ENCODE measurements at regions not wholly inside any gene's neighbourhood (a gene's known extent, or its start where the extent isn't known, plus 50 kb on each side); places are given as distances from the start of the nearest gene placed in this dataset.

DNA sequence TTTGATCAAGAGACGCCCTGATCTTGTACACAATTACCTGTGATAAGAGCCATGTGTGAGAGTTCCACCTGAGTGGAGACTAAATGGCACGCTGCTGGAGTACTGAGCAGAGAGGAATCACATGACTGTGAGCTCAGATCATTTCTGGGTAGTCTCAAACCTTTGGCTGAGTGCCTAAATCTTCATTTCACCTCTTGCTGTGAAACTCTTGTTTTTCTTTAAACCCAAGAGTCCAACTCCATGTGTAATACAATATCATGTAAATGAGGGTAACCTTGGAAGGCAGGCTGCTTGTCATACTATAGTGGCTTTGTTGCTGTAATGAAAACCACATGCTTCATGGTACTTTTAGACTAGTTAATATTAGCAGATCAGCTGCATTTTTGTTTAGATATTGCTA is 156.9 kb downstream of the CAND1 start:
- DNase-seq (ENCODE audit: low read depth in 2 of 2): no peak

DNA sequence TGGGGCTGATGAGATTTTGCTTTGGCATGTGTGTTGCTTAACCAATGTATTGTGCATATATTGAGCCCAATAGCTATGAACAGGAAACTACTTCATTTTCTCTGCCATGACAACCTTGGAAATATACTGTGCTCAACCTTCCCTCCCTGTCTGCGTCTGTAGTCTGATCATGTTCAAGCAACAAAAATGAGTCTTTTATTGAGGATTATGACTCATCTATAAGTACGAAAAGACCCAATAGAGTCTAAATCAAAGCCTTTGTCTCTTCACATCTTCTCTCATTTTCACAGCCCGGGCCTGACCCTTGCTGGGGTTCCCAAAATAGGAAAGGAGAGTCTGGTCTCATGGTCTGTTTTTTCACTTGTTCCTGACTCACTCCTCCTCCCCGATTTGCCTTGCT is 158.2 kb downstream of the CAND1 start:
- DNase-seq (ENCODE audit: low read depth in 2 of 2): no peak

DNA sequence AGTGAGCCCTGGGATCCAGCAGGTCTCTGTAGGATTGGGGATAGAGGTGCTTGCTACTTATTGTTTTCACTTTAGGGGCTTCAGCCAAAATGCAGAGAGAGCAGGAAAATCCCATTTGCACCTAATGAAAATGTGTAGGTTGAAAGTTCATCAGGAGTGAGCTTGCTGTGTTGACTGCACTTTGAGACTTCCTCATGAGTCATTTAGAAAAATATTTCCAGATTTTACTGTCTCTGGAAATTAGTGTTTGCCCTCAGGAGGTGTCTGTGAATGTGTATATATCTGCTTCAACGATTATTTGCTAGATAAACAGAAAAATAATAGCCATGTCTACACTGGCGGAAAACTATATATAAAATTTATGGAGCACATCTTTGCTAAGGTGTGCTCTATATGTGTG is 159.3 kb downstream of the CAND1 start:
- DNase-seq (ENCODE audit: low read depth in 2 of 2): no peak

DNA sequence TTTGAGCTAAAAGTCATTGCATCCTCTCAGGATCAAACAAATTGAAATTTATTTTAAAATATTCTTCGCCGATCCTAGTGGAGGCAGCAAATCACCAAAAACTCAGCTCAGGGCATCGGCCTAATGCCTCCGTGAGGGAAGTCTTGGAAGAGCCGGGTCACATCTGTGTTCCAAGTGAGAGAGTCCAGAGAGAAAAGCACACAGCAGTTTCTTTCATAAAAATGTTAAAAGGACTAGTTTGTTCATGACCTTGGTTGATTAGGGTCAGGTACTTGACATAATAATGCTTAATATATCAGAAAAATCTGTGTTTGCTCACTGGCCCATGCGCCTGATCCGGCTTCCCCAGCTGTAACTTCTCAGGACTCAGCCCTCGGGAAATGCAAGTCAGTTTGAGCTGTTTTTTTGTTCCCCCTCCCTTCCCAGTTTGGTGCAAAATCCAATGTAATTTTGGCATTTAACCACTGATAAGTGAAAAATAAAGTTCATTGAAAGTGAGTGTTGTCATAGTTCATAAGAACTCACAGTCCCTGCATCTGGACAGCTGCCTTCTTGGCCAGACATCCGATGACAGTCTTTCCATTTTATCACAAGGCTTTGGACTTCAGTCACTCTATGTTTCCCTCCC is 161.7 kb downstream of the CAND1 start:
- no peak for DNase-seq (ENCODE audit: low read depth in 2 of 2)

DNA sequence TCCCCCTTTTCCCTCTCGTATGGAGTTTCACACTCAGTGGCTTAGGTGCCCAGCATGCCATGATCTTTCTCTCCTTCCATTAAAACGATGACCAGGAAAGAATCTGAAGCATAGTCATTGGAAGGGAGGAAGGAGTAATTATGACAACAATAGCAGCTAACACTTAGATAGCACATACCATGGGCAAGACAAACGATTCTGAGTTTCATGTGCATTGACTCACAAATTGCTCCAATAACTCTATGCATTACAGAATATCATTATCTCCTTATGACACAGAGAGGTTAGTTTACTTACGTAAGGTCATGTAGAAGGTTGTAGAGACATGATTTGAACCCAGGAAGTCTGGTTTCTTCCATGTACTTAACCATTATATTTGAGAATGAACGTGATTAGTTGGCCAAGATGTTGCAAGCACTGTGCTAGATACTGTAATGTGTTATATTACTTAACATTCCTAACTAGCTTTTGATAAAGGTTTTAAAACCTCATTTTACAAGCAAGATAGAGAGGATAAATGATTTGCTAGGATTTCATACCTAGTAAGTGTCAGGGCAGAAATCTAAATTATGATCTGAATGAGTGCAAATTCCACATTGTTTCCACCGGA is 162.4 kb downstream of the CAND1 start:
- DNase-seq (ENCODE audit: low read depth in 2 of 2): no peak

DNA sequence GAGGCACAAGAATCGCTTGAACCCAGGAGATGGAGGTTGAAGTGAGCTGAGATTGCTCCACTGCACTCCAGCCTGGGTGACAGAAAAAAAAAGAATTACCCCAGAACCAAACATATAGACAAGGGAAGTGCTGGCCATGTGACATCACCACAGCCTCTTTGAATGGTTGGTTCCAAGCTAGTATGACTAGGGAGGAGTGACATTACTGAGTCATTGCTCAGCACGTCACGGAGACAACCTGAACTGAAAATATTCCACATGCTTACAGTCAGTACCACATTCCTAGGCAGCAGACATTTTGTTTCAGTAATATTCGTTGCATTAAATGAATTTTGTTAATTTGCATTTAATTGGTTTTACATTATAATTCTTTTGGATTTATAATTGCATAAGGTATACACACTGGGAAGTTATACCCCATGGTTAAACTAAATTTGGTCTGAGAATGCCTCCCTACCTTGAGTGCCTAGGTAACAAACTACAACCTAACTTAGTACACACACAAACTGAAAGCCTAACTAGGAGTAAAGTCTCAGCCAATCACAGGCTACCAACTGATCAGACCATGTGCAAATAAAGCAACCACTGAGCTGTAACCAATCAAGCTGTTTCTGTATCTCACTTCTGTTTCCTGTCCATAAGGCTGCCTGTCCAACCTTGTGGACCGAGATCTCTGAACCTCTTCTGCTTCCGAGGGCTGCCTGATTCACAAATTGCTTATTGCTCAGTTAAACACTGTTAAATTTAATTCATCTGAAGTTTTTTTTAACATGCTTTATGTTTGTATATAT is 164.4 kb downstream of the CAND1 start:
- no peak for DNase-seq (ENCODE audit: low read depth in 2 of 2)

DNA sequence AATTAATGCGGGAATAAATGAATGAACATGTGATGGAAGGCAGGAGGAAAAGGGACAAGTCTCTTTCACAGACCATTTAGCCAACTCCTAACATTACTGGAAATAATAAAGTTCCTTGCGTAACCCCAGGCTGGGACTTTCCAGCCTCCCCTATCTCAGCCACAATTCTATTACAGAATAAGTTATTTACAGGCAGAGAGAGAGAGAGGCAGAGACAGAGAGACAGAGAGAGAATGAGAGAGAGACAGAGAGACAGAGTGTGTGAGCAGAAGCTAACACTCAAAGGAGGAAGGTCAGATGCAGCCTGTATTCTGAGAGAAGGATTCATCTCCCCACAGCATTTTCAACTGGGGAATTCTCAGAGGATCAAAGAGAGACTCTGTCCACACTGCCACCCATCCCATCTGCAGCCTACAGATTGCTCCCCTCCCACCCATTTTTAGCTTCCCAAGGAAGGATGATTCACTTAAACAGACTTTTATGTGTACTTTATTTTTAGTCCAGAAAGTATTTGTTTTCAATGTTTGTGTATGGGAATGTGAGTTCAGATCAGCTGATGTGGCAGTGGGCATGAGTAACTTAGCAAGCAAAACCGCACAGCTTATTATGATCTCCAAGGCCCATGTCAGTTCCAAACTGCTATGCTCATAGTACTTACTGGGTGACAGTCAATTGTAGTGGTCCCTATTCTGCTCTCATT is 165.7 kb downstream of the CAND1 start:
- DNase-seq (ENCODE audit: low read depth in 2 of 2): no peak

DNA sequence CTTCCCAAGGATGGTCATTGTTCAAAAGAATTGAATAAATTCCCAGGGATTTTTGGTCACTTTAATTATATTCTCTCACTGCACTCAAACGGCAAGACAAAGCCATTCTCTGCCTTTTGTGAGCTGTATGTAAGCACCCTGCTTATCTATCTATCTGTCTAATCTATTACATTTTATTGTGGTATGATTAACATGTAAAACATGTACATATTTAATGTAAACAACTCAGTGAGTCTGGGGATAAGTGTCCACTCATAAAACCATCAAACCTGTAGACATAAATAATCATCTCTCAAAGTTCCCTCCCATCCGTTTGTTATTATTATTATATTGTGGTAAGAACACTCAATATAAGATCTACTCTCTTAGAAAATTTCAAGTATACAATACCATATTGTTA is 167.1 kb downstream of the CAND1 start:
- no peak for DNase-seq (ENCODE audit: low read depth in 2 of 2)

DNA sequence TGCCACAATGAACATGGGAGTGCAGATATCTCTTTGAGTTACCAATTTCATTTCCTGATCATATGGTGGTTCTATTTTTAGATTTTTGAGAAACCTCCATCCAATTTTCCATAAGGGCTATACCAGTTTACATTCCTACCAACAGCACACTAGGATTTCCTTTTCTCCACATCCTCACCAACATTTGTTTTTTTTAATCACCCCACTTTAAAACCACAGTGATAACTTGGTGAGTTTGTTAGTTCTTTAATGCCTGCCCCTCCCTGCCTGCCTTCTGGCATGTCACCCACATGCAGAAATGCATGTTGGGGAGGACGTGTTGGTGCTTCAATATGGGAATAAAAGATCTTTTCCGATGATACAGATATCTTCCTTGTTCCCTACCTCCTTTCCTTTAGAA is 167.9 kb downstream of the CAND1 start:
- DNase-seq (ENCODE audit: low read depth in 2 of 2): no peak

DNA sequence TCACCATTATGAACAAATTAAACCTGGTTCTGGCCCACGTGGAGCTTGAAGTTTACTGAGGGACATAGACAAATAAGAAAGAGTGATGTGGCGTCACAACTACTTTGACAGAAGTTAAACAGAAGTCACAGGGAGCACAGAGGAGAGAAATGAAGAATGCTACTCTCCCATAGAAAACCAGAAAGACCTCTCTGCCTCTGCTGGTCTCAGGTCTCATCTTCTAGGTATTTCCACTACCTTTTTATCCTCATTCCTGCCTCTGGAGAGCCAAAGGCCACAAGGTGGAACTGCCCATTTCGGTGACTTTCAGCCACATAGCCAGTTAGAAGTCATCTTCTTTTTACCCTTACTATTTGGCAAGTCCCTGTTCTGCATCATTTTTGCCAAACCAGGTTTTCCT is 170.5 kb downstream of the CAND1 start:
- no peak for DNase-seq (ENCODE audit: low read depth in 2 of 2)

DNA sequence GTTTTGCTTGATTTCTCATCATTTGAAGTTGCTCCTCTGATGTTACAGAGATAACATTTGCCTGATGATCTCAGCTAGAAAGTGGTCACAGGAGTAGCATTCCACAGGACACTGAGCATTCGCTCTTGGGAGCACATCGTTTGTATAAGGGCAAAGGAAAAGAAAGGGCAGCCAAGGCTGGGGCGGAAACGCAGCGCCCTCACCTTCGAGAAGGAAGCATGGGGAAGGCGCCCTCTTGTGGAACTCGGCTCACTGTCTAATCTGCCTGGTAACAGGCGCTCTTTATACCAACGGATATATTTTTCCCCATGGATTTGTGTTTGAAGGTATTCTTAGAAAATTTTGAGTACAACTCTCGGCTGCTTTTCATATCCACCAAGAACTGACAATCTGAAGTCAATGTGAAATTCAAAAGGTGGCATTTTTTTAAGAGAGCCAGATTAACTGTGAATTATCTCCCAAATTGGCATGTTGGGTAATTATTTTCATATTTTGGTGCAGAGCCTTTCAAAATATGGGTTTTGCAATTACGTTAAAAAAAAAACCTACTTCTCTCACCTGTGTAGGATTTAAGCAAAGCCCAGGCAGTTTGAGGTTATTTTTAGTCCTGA is 172.7 kb downstream of the CAND1 start:
- peak; percentile 68 to 72 for DNase-seq (ENCODE audit: low read depth in 2 of 2)

DNA sequence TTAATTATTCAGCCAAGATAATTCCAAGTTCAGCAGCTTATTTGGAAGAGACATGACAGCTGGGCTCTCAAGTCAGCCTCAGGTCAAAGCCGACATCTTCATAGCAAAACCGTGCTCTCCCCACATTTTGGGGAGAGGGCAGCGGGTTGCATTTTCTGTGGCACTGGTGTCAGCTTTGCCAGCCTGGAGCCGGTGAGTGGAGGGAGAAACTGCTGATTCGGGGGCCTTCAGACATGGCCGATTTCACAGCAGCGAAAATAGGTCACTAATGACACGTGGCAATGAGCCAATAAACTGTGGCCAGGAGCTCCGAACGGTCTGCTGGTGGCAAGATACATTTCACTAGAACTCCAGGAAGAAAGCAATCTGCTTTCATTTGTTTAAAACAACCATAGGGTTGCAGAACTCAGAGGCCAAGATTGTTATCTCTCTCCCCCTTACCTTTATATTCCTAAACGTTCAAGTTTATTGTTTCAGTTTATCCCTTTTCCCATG is 173.2 kb downstream of the CAND1 start:
- DNase-seq (ENCODE audit: low read depth in 2 of 2): no peak

DNA sequence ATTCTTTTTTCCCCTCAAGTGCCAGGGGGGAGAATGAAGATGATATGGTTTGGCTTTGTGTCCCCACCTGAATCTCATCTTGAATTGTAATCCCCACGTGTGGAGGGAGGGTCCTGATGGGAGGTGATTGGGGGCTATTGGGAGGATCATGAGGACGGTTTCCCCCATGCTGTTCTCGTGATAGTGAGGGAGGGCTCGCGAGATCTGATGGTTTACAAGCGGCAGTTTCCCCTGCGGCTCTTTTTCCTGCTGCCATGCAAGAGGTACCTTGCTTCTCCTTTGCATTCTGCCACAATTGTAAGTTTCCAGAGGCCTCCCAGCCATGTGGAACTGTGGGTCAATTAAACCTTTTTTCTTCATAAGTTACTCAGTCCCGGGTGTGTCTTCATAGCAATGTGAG is 173.7 kb downstream of the CAND1 start:
- no peak for DNase-seq (ENCODE audit: low read depth in 2 of 2)

DNA sequence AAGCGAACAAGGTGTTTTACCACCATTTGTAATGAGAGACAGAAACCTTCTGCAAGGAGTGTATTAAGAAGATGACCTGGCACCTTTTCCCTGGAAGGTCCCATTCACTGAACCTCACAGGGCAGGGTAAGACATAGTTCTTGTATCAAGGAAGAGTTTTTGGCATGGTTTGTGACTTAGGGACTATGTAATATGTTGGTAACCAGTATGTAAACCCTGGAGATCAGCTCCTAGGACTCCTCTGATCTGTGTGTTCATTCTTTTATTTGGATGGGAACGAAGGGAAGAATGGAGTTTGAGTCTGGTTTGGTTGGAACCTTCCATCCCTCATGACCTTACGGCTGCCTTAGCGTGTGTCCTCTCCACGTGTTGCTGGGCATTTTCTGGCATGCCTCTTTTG is 175.4 kb downstream of the CAND1 start:
- no peak for DNase-seq (ENCODE audit: low read depth in 2 of 2)

DNA sequence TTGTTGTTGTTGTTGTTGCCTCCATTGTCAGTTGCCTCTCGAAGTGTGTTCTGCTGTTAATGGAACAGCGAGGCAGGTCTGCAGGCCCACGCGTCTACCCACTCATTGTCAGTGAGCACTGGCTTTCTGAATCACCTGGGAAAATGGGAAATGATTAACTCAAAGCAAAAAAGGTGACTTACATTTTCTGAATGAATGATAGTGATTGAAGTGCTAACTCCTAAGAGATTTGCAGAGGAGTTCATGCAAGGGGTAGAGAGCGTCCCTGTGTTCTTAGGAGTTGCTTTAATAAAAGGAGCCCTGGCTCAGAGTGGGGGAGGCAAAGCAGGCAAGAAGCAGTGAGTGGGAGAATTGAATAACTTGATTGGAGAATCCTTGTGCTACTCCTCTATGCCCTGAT is 177.6 kb downstream of the CAND1 start:
- no peak for DNase-seq (ENCODE audit: low read depth in 2 of 2)

DNA sequence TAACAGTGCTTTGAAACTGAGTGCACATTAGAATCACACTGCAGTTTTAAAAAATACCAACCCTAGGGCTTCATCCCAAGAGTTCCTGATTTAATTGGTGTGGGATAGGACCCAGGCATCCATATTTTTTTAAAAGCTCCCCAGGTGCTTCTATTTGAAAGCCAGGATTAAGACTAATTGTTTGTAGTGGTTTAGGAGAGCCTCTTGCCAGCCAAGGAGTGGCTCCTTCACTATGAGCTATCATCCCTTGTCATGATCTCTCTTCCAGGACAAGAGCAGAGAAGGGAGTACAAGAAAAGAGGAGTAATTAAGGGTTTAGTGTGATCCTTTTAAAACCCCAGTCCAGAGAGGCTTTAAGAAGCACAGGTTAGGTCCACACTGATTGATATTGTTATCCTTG is 178.0 kb downstream of the CAND1 start:
- DNase-seq (ENCODE audit: low read depth in 2 of 2): no peak

DNA sequence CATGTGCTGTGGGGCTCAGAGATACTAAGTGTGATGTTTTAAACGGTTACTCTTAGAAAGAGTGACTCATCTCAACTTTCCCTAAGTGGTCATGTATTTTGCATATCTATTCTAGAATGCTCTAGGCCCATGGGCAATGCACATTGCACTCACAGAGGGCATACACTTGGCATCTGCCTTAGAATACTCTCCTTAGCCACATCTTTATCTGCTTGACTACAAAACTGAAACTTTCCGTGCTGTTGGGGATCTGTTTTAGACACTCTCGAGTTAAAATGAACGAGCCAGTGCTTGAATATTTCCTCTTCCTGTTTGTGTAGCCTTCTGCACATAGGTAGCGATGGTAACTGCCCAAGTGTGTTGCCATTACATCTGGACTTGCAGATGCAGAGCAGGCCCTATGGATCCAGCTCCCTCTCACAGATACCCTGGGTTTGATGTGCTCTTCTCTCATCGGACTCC is 180.5 kb downstream of the CAND1 start:
- DNase-seq (ENCODE audit: low read depth in 2 of 2): no peak

DNA sequence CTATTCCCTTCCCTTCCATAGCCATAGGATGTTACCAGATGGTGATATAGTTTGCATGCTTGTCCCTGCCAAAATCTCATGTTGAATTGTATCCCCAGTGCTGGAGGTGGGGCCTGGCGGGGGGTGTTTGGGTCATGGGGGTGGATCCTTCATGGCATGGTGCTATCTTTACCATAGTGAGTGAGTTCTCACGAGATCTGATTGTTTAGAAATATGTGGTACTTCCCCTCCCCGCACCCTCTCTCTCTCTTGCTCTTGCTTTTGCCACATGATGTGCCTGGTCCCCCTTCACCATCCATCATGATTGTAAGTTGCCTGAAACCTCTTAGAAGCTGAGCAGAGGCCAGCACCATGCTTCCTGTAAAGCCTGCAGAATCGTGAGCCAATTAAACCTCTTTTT is 181.3 kb downstream of the CAND1 start:
- no peak for DNase-seq (ENCODE audit: low read depth in 2 of 2)

DNA sequence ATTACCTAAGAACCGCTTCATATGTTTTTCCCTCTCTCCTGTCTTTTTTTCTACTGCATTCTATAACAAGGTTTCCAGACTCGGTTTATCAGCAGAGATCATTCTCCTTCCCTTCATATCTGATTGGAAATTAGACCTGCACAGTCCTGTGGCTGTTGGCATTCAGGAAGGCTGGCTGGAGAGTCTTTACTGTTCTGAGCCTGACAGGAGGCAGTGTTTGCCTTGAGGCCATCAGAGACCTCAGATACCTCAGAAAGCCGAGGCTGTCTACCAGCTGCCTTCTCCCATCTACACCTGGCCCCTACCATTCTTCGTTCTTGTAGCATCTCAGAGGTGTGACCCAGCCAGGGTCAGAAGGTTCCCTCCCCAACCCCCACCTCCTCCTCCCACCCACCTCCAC is 182.0 kb downstream of the CAND1 start:
- DNase-seq (ENCODE audit: low read depth in 2 of 2): no peak

DNA sequence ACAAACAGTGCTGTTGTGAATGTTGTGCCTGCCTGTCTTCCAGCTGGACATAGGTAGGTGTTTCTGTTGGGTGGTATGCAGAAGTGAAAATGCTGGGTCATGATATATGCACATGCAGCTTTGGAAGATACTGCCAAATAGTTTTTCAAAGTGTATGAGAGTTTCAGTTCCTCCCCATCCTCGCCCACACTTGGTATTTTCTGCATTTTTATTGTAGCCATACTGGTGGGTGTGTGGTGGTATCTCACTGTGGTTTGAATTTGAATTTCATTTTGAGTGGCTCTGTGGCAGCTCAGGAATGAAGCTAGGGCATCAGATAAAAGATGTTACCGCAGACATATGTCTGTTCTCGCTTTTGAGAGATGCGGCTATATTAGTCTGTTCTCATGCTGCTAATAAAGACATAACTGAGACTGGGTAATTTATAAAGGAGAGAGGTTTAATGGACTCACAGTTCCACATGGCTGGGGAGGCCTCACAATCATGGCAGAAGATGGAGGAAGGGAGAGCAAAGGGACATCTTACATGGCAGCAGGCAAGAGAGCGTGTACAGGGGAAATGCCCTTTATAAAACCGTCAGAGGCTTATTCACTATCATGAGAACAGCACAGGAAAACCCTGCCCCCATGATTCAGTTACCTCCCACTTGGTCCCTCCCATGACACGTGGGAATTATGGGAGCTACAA is 183.1 kb downstream of the CAND1 start:
- no peak for DNase-seq (ENCODE audit: low read depth in 2 of 2)

DNA sequence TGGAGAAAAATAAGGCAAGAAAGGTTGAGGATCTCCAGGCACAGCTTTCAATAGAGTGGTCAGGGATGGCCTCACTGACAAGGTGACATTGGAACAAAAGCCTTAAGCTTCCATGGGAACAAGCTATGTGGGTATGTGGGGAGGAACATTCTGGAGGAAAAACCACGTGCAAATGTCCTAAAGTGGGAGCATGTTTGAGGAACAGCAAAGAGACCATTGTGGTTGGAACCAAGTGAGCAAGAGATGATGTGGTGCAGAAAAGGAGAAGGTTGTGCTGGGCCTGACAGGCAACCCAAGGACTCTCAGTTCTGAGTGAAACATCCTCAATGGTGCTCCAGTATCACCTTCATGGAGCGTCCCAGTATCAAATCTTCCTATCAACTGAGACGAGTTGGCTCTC is 184.0 kb downstream of the CAND1 start:
- DNase-seq (ENCODE audit: low read depth in 2 of 2): no peak

All from stimulated activated CD4-positive, alpha-beta T cell treated with anti-CD3 and anti-CD28 coated beads, Interleukin-1b, Interleukin-23, amount 100 ng/mL, for 4 hours (primary cell).